ENCODE measurements at regions not wholly inside any gene's neighbourhood (a gene's known extent, or its start where the extent isn't known, plus 50 kb on each side); places are given as distances from the start of the nearest gene placed in this dataset.

DNA sequence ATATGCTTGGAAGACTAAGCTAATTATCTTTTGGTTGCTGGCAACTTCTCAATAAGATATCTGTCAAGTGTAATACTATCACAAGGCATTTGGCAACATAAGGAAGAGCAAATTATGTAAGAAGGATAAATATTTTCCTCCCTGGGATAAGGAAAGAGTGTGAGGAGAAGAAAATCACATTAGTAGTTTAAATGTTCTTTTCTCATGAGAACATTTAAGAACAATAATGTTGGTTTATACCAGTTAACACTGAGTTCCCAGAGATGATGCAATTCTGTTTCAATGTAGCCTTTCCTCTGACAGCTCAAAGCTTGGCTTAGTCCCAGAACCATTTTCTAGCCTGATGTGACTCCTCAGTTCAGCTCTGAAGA, 66.1 kb upstream of the NPHP3 start:
- TF ChIP-seq, protein P1, sequence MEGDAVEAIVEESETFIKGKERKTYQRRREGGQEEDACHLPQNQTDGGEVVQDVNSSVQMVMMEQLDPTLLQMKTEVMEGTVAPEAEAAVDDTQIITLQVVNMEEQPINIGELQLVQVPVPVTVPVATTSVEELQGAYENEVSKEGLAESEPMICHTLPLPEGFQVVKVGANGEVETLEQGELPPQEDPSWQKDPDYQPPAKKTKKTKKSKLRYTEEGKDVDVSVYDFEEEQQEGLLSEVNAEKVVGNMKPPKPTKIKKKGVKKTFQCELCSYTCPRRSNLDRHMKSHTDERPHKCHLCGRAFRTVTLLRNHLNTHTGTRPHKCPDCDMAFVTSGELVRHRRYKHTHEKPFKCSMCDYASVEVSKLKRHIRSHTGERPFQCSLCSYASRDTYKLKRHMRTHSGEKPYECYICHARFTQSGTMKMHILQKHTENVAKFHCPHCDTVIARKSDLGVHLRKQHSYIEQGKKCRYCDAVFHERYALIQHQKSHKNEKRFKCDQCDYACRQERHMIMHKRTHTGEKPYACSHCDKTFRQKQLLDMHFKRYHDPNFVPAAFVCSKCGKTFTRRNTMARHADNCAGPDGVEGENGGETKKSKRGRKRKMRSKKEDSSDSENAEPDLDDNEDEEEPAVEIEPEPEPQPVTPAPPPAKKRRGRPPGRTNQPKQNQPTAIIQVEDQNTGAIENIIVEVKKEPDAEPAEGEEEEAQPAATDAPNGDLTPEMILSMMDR (IDR thresholded peaks at IDR 0.05), result no peak
- peak; percentile 31 for TF ChIP-seq POLR2AphosphoS5 (IDR thresholded peaks at IDR 0.05)
- TF ChIP-seq POLR2A (IDR thresholded peaks at IDR 0.05), result no peak

Measured in prostate gland (tissue), 2 donors.